IPS-15b (cell line): ENCODE measurements at regions not wholly inside any gene's neighbourhood (a gene's known extent, or its start where the extent isn't known, plus 50 kb on each side); places are given as distances from the start of the nearest gene placed in this dataset.
"Not testable (repeated sequence)": the region's sequence is repeated elsewhere in the genome, so short reads cannot be mapped to it uniquely, and the experiment has no call there.

Experiments used
- H3K27me3 ChIP-seq: one replicate; pipeline ENCODE4 v1.6.1; 2013; ENCODE audit warnings: low read length; ENCODE audit not compliant: control insufficient read depth, insufficient read depth
- H3K36me3 ChIP-seq: one replicate; pipeline ENCODE4 v1.6.1; 2013; ENCODE audit warnings: low read length; ENCODE audit not compliant: control insufficient read depth, insufficient read depth
- H3K4me1 ChIP-seq: one replicate; pipeline ENCODE4 v1.6.1; 2013; ENCODE audit warnings: mild to moderate bottlenecking, low read length; ENCODE audit not compliant: control insufficient read depth, insufficient read depth
- H3K4me3 ChIP-seq: one replicate; pipeline ENCODE4 v1.5.1; 2013; ENCODE audit warnings: low read depth, low read length
- H3K9ac ChIP-seq: one replicate; pipeline ENCODE4 v1.6.1; 2013; ENCODE audit warnings: low read depth, mild to moderate bottlenecking, low read length
- H3K9me3 ChIP-seq: one replicate; pipeline ENCODE4 v1.6.1; 2013; ENCODE audit warnings: mild to moderate bottlenecking, low read length; ENCODE audit not compliant: control insufficient read depth, insufficient read depth

DNA sequence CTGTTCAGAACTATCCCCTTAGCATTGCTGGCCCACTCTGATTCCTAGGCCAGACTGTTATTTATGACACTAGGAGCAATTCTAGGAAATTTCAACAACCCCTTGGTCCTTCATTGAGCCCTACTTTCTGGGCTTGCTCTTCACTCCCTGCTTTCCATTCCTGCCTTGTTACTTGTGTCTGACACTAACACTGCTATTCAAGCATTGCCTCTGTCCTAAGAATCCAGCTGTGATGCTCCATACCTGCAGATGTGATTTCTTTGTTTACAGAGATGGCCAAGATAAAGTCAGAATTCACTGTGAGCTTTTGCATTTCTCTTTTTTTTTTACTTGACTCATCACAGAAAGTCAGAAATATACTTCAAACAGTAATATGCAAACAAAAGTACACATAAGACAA lies 377.2 kb upstream of the GOT2 start:
- H3K4me3 ChIP-seq = no peak overlapping the region
- no peaks in the 10 kb centered on the region for H3K36me3 ChIP-seq
- no peaks in the 10 kb centered on the region for H3K4me1 ChIP-seq
- no peak overlapping the region for H3K9ac ChIP-seq
- H3K9me3 ChIP-seq = no peaks in the 10 kb centered on the region
- H3K27me3 ChIP-seq = no peaks in the 10 kb centered on the region

DNA sequence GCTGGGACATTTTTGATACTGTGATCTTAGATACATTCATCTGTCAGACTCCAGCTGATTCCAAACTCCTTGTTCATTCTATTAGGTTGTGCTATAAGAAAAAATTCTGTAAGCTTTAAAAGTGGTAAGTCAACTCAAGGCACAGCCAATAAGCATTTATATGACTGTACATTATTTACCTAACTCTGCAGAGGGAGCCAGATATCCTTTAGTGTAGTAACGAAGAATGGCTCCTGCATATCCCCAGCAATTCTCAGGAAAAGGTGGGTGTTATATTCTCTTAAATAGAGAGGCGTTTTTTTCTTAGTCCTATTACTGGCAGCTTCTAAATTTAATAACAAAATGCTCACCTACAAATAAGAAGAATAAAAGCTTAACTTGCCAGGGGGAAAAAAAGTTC lies 374.3 kb upstream of the GOT2 start:
- Histone ChIP-seq H3K9ac (no peak overlapping the region), H3K27me3 (no peaks in the 10 kb centered on the region), H3K4me1 (no peaks in the 10 kb centered on the region), H3K4me3 (no peak overlapping the region), H3K36me3 (no peaks in the 10 kb centered on the region), H3K9me3 (no peaks in the 10 kb centered on the region)

DNA sequence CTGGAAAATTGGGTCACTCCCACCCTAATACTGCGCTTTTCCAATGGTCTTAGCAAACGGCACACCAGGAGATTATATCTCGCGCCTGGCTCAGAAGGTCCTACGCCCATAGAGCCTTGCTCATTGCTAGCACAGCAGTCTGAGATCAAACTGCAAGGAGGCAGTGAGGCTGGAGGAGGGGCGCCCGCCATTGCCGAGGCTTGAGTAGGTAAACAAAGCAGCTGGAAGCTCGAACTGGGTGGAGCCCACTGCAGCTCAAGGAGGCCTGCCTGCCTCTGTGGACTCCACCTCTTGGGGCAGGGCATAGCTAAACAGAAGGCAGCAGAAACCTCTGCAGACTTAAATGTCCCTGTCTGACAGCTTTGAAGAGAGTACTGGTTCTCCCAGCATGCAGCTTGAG lies 362.6 kb upstream of the GOT2 start:
- not testable (repeated sequence) for H3K36me3 ChIP-seq, H3K4me3 ChIP-seq, H3K27me3 ChIP-seq, H3K9ac ChIP-seq, H3K9me3 ChIP-seq, H3K4me1 ChIP-seq

DNA sequence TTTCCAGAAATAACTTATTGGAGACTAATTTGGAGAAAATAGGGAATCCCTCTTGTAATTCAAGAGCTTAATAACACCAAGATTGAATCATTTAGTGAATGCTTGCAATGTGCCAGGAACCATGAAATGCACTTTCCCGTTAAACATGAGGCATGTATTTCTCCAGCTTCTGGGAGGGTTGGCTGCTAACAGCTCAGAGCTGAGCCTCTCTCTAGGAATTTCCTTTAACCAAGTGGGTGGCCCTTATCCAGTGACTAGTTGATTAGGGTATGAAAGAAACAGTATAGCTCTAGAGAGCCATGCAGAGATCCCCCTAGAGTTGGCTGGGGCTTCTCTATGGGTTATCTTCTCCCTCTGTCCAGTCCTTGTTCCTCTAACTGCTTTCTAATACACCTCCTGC lies 356.4 kb upstream of the GOT2 start:
- no peaks in the 10 kb centered on the region for H3K9me3 ChIP-seq
- no peak overlapping the region for H3K9ac ChIP-seq
- no peaks in the 10 kb centered on the region for H3K27me3 ChIP-seq
- H3K4me1 ChIP-seq = no peaks in the 10 kb centered on the region
- no peaks in the 10 kb centered on the region for H3K36me3 ChIP-seq
- no peak overlapping the region for H3K4me3 ChIP-seq

DNA sequence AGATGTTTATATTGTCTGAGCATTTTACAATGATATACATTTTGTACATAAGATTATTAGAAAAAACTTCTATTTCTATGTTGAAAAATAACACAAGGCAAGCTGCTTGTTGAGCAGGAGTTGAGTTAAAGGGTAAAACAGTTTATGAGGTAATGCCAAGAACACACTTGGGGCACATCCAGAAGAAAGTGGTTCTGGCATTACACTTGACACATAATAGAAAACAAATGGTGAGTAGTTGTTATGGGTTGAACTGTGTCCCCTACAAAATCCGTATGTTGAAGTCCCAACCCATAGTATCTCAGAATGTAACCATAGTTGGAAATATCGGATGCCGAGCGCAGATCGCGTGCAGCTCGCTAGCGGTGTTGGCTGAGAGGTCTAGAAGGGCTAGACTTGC lies 354.3 kb upstream of the GOT2 start:
- no peaks in the 10 kb centered on the region for H3K27me3 ChIP-seq
- no peaks in the 10 kb centered on the region for H3K4me1 ChIP-seq
- no peak overlapping the region for H3K9ac ChIP-seq
- no peaks in the 10 kb centered on the region for H3K36me3 ChIP-seq
- no peaks in the 10 kb centered on the region for H3K9me3 ChIP-seq
- H3K4me3 ChIP-seq = no peak overlapping the region

DNA sequence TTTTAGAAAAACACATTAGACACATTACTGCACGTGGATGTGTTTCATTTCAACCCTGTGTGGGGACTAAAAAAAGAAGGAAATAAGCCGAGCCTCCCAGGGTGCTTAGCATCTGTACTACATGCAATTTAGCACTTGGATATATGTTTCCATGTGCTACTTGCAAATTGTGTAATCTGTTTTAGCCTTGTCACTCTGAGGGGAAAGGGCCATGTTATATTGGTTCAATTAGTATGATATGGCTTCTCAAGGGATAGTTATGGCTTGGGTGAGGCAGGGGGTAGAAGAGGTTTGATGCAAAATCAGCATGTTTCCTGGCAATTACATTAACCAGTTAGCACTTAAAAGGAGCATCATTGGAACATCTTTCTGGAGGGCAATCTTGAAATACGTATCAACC lies 353.5 kb upstream of the GOT2 start:
- Histone ChIP-seq H3K36me3 (no peaks in the 10 kb centered on the region), H3K4me3 (no peak overlapping the region), H3K9me3 (no peaks in the 10 kb centered on the region), H3K27me3 (no peaks in the 10 kb centered on the region), H3K4me1 (no peaks in the 10 kb centered on the region), H3K9ac (no peak overlapping the region)

DNA sequence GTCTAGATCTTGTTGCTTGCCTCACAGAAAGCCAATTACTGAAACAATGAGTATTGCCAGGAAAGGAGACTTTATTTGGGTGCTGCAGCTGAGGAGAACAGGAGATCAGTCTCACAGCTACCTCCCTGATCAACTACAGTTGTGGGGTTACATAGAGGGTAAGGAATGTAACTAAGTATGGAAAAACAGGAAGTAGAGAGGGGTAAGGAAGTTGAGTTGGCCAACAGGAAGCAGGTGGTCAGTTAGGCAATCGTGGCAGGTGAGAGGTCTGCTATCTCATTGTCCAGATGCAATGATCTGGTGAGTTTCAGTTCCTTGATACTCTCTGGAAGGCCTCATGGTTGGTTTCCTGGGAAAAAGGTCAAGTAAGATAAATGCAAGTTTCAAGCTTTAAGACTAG lies 333.1 kb upstream of the GOT2 start:
- H3K9me3 ChIP-seq = no peaks in the 10 kb centered on the region
- no peak overlapping the region for H3K9ac ChIP-seq
- H3K4me1 ChIP-seq = no peaks in the 10 kb centered on the region
- H3K36me3 ChIP-seq = no peaks in the 10 kb centered on the region
- H3K4me3 ChIP-seq = no peak overlapping the region
- H3K27me3 ChIP-seq = no peaks in the 10 kb centered on the region

DNA sequence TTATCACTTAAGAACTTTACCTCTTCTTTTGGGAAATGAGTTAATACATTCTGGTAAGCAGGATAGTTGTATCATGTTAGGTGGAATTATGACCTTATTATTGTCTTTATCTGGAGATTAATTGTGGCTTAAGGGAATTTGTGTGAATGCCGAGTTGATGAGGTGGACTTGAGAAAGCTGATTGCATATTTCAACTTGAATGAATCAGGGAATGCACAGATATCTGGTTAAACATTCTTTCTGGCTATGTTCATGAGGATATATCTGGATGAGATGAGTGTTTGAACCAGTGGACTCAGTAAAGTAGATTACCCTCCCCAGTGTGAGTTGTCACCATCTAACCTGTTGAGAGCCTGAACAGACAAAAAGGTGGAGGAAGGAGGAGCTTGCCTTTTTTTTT lies 326.1 kb upstream of the GOT2 start:
- no peaks in the 10 kb centered on the region for H3K9me3 ChIP-seq
- H3K36me3 ChIP-seq = no peaks in the 10 kb centered on the region
- H3K9ac ChIP-seq = no peak overlapping the region
- no peaks in the 10 kb centered on the region for H3K27me3 ChIP-seq
- no peaks in the 10 kb centered on the region for H3K4me1 ChIP-seq
- no peak overlapping the region for H3K4me3 ChIP-seq

DNA sequence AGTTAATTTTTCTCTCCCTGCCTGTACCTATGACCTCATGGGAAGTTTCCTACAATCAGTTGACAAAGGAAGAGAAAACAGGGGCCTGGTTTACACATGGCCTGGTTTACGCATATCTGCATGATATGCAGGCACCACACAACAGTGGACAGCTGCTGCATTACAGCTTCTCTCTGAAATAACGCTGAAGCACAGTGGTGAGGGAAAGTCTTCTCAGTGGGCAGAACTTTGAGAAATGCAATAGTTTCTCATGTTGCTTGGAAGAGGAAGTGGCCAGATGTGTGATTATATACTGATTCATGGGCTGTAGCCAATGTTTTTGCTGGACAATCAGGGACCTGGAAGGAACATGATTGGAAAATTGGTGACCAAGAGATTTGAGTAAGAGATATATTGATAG lies 324.1 kb upstream of the GOT2 start:
- no peaks in the 10 kb centered on the region for H3K27me3 ChIP-seq
- no peak overlapping the region for H3K4me3 ChIP-seq
- H3K36me3 ChIP-seq = no peaks in the 10 kb centered on the region
- H3K9ac ChIP-seq = no peak overlapping the region
- no peaks in the 10 kb centered on the region for H3K4me1 ChIP-seq
- H3K9me3 ChIP-seq = no peaks in the 10 kb centered on the region

DNA sequence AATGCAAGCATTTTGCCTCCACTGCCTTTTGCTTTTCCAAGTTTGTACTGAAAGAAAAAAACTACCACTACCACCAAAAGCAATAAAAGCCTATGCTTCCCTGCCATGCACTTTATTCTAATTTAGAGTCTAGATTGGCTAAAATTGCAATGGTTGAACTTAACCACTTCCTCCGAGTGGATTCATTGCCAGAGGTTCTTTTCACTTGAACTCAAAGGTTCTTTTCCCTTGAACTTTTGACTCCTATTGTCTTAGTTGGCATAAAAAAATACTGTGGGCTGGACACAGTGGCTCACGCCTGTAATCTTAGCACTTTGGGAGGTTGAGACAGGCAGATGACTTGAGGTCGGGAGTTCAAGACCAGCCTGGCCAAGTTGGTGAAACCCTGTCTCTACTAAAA lies 319.8 kb upstream of the GOT2 start:
- no peaks in the 10 kb centered on the region for H3K9me3 ChIP-seq
- no peaks in the 10 kb centered on the region for H3K36me3 ChIP-seq
- no peak overlapping the region for H3K4me3 ChIP-seq
- no peaks in the 10 kb centered on the region for H3K27me3 ChIP-seq
- no peaks in the 10 kb centered on the region for H3K4me1 ChIP-seq
- H3K9ac ChIP-seq = no peak overlapping the region

DNA sequence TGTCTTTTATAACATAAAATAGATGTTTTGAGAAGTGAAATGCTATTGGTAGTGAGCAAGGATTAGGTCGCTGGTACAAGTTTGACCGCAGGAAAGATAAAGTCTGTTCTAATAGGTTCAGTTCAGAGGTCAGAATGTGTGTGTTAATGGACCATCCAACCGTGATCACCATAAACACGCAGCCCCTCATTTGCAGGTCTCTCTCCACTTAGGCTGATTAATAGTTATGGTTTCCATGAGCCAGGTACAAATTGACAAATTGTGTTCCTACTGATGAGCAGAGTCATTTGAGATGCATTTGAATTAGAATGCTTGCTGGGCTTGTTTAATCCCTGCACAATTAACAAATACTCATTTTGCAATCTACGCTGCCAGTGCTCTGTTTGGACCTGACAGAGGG lies 318.1 kb upstream of the GOT2 start:
- Histone ChIP-seq H3K9ac (no peak overlapping the region), H3K9me3 (no peaks in the 10 kb centered on the region), H3K4me3 (no peak overlapping the region), H3K4me1 (no peaks in the 10 kb centered on the region), H3K36me3 (no peaks in the 10 kb centered on the region), H3K27me3 (no peaks in the 10 kb centered on the region)

DNA sequence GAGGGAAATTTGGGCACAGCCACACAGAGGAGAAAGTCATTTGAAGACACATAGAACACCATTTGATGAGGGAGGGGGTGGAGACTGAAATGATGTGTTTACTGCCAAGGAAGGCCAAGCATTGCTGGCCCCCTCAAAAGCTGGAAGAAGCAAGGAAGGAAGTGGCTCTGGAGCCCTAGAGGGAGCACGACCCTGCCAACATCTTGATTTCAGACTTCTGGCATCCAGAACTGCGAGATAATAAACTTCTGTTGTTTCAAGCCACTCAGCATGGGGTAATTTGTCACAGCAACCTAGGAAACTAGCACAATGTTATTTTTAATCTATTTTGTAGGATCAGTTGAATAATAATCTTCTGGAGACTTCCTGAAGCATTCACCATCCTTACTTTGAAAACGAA lies 314.8 kb upstream of the GOT2 start:
- no peaks in the 10 kb centered on the region for H3K9me3 ChIP-seq

DNA sequence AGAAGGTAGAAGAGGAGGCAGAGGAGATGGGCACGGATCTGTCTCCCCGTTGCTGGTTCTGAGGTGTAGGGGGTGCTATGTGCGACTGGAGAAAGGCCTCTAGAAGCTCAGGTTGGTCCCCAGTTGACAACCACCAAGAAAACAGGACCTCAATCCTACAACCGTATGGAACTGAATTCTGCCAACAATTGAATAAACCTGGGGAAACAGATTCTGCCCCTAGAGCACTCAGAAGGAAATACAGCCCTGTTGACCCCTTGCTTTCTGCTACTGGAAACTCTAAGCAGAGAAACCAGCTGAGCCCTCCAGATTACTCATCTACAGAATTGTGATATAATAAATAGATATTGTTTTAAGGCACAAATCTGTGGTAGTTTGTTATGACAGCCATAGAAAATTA lies 313.0 kb upstream of the GOT2 start:
- Histone ChIP-seq H3K36me3 (no peaks in the 10 kb centered on the region), H3K9ac (no peak overlapping the region), H3K4me3 (no peak overlapping the region), H3K27me3 (no peaks in the 10 kb centered on the region), H3K4me1 (no peaks in the 10 kb centered on the region), H3K9me3 (no peaks in the 10 kb centered on the region)

More for the DNA sequence above, 314.8 kb upstream of the GOT2 start:
- H3K36me3 ChIP-seq = no peaks in the 10 kb centered on the region
- no peak overlapping the region for H3K9ac ChIP-seq
- H3K4me3 ChIP-seq = no peak overlapping the region
- no peaks in the 10 kb centered on the region for H3K4me1 ChIP-seq
- H3K27me3 ChIP-seq = no peaks in the 10 kb centered on the region
